ENCODE measurements at regions not wholly inside any gene's neighbourhood (a gene's known extent, or its start where the extent isn't known, plus 50 kb on each side); places are given as distances from the start of the nearest gene placed in this dataset.

GRCh38 chr12:89980236-89980635 lies 271.6 kb upstream of the ATP2B1 start:
- no peaks in the 10 kb centered on the region; the same call in 1 of the 2 replicates for H3K4me1 ChIP-seq (ENCODE audit: insufficient read depth, low read length)
- H3K9me3 ChIP-seq (ENCODE audit: control insufficient read depth, low read depth, low read length), result no peaks in the 10 kb centered on the region
- no peak overlapping the region for H2AFZ ChIP-seq (ENCODE audit: low read length)
- H3K36me3 Mint-ChIP-seq (ENCODE audit: insufficient read depth in 1 of 3, low read depth in 3 of 3), result no peaks in the 10 kb centered on the region; a peak in 1 of 7 replicates
- H3K23ac ChIP-seq (ENCODE audit: insufficient read length, low read depth, low read length), result no peak overlapping the region
- H4K20me1 ChIP-seq (ENCODE audit: control insufficient read depth, insufficient read depth, insufficient read length), result no peaks in the 10 kb centered on the region
- H3K4me2 ChIP-seq (ENCODE audit: insufficient read depth, insufficient read length, low read length), result no peak overlapping the region
- peak overlapping the region; percentile 8 for H4K91ac ChIP-seq (ENCODE audit: insufficient read length, low read depth, low read length)
- H3K79me2 ChIP-seq (ENCODE audit: insufficient read depth, low read length), result no peaks in the 10 kb centered on the region
- no peak overlapping the region for H2BK12ac ChIP-seq (ENCODE audit: insufficient read length, low read depth, low read length)
- no peaks in the 10 kb centered on the region for H3K79me1 ChIP-seq (ENCODE audit: insufficient read depth, low read depth, low read length, poor library complexity, severe bottlenecking)
- H4K8ac ChIP-seq (replicated peaks; ENCODE audit: insufficient read length, low read depth, low read length), result no peak overlapping the region
- no peak overlapping the region for H2BK15ac ChIP-seq (ENCODE audit: low read depth, low read length)
- no peak overlapping the region for H3K18ac ChIP-seq (ENCODE audit: insufficient read length, low read depth, low read length)
- no peak overlapping the region for H2BK20ac ChIP-seq (ENCODE audit: low read depth, low read length, poor library complexity, severe bottlenecking)
- no peak for DNase-seq
- TF ChIP-seq CTCF (conservative IDR thresholded peaks at IDR 0.05), result no peak
- H3K23me2 ChIP-seq (ENCODE audit: insufficient read length, low read depth, low read length, poor library complexity, severe bottlenecking), result no peaks in the 10 kb centered on the region
- H3K27me3 ChIP-seq (ENCODE audit: insufficient read depth, low read length), result no peaks in the 10 kb centered on the region
- H4K5ac ChIP-seq (ENCODE audit: insufficient read length, low read depth, low read length), result no peak overlapping the region
- H3K14ac ChIP-seq (ENCODE audit: insufficient read depth, low read length), result 0 out of 2 replicates have a peak overlapping the region, but pooled peaks have one; percentile 63
- H2BK5ac ChIP-seq (ENCODE audit: insufficient read length, low read length), result no peak overlapping the region
- H3K56ac ChIP-seq (ENCODE audit: insufficient read length, low read depth, low read length), result no peak overlapping the region
- WGBS (ENCODE audit: extremely low coverage, insufficient read length, low lambda C conversion rate), result no CpG with 5 or more reads among the region's 3 CpGs
- H3K27ac ChIP-seq (ENCODE audit: insufficient read length, low read depth, low read length), result no peak overlapping the region
- no peak overlapping the region for H2AK5ac ChIP-seq (ENCODE audit: insufficient read length, low read length)
- no peak overlapping the region for H3K4me3 Mint-ChIP-seq
- peak overlapping the region in 2 of 3 experiments; percentile 17 to 65; a peak in 3 of 7 replicates for H3K27ac Mint-ChIP-seq
- no peak overlapping the region for H3T11ph ChIP-seq (ENCODE audit: low read length)
- H3K4me1 Mint-ChIP-seq, result peaks cover 0 to 4% of the 10 kb centered on the region in 2 experiments; a peak in 3 of 4 replicates
- H3K4ac ChIP-seq (ENCODE audit: low read depth, low read length), result no peak overlapping the region
- H3K9me3 Mint-ChIP-seq, result no peaks in the 10 kb centered on the region
- no peak overlapping the region for H2BK120ac ChIP-seq (ENCODE audit: low read depth, low read length, poor library complexity, severe bottlenecking)
- no peak overlapping the region for H3K9ac ChIP-seq (ENCODE audit: extremely low read depth, insufficient read length, low read length)
- no peaks in the 10 kb centered on the region; the same call in 1 of the 2 replicates for H3K27me3 Mint-ChIP-seq (ENCODE audit: low read depth)

Measured in H9 (cell line).